GM03348 (cell line): ENCODE measurements at regions not wholly inside any gene's neighbourhood (a gene's known extent, or its start where the extent isn't known, plus 50 kb on each side); places are given as distances from the start of the nearest gene placed in this dataset.

Experiments used
- DNase-seq: peaks from one replicate; pipeline ENCODE4 v3.0.0; 2012; ENCODE audit warnings: low spot score

GRCh38 chr5:74424162-74424868, 216.2 kb downstream of the ENC1 start:
- DNase-seq = peak; percentile 34

DNA sequence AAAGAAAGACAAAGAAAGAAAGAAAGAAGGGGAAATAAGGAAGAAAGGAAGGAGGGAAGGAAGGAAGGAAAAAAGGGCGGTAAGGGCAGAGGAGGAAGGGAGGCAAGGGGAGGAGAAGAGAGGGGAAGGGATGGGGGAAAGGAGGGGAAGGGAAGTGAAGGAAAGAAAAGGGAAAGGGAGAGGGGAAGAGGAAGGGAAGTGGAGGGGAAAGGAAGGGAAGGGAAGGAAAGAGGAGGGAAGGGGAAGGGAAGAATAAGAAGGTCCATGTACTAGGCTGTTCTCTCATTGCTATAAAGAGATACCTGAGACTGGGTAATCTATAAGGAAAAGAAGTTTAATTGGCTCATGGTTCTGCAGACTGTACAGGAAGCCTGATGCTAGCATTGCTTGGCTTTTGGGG, 217.1 kb downstream of the ENC1 start:
- DNase-seq = no peak

DNA sequence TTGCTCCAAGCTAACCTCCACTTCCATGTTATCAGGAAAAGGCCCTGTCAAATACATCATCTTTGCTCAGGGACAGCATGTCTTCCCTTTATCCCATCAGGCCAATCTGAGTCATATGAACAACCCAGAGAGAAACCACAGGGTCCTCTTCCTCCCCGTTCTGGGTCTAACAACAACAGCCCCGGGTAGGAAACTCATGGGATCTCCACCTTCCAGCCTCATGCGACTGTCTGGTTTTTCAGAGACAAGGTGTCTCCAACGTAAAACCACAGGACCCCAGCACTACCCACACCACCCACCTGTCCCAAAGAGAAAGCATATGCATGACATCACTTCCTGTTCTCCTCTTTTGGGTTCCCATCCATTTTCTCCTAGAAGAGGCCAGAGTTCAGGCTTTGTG, 217.9 kb downstream of the ENC1 start:
- no peak for DNase-seq

GRCh38 chr5:74422030-74422429, 218.5 kb downstream of the ENC1 start:
- DNase-seq = no peak

DNA sequence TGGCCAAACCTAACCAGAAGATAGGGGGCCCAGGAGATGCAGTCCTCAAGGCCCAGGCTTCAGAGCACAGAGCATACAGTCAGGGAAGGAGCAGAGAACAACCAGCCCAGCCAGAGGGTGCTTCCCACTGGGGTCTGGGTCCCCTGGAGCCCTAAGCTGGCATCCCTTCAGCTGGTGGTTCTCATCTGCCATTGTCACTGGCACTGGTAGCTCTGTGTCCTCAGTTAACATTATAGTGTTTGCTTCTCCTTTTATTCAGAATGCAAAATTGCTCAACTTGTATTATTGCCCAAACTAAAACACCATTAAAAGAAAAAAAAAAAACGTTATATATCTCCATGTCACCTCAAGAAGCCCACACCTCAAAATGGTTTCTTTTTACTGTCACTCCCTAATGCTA, 219.2 kb downstream of the ENC1 start:
- DNase-seq = no peak

DNA sequence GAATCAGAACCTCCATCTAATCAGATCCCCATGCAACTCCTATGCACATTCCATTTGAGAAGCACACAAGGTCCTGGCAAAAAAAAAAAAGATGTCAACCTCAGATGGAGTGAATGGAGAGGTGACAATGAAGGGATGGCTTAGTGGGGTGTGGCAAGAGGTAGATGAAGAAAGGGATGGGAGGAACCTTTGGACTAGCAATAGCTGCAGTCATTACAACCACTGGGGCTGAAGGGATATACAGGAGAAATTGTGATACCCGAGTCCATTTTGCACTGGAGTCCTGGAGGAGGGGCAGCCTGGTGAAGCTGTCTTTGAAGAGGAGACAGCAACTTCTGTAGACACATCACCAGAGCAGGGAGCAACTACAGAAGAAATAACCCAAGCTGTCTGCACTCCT, 219.6 kb downstream of the ENC1 start:
- DNase-seq = no peak

DNA sequence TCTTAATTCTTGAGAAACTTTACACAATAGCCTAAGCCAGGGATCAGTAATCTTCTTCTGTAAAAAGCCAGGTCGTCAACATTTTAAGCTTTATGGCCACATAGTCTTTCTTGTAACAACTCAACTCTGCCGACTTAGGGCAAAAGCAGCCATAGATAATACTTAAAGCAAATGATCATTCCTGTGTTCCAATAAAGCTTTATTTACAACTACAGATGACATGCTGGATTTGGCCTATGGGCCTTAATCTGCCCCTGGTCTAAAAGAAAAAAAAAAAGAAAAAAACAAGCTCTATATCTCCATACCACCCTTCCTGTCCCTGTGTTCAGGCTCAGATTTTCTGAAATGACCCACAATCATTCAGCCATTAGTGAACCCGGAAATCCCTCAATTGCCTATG, 220.3 kb downstream of the ENC1 start:
- DNase-seq = no peak

GRCh38 chr5:74419468-74419867, 221.1 kb downstream of the ENC1 start:
- DNase-seq = no peak

DNA sequence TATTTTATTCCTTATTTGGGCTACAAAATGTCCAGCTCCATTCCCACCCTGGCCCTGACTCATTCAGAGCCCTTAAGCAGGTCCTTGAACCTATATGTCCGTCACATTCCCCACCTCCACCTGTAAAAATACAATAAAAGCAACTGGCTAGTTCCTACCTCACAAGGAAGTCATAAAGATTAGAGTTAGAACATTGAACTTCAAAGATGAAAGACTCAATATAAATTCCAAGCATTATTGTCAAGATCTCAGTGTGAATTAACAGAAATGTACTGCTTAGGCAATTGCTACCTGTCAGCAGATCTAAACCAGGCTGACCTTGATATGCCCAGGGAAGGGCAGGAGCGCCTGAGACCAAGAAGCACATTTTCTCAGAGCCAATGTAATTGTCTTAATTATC, 221.8 kb downstream of the ENC1 start:
- no peak for DNase-seq

DNA sequence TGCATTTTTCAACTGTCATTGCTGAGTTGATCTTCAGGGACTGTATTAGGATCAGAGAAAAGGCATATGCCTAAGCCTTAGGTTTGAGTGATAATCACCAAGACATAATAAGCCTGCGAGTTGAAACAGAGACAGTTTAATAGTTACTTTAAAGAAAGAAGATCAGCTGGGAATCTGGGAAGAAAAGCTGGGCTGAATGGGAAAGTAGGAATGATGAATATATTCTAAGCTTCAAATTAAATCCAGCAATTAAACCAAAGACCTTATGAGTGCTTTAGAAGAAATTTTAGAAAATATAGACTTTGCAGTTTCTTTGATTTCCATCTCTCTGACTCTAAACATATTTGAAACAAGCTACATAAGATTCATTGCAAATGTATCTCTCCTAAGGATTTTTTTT, 222.3 kb downstream of the ENC1 start:
- no peak for DNase-seq

DNA sequence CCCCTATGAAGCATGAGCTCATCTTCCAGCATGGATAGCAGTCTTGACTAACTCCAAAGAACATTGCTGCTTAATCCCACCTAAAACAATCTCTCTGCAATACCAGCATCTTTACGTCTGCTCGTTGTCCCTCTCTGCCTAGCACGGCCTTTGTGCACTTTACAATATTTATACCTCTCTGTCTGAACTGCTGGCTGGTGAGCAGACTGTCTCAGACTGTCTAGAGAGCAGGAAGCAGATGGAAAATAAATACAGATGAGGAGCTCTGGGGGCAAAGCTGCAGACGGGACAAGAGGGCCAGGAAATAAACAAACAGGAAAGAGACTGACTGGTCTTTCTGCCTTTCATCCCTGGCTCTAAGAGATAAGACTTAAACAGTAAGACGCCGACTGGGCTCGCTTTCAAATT, 224.8 kb downstream of the ENC1 start:
- DNase-seq = no peak

GRCh38 chr5:74414228-74414627, 226.3 kb downstream of the ENC1 start:
- DNase-seq = no peak

DNA sequence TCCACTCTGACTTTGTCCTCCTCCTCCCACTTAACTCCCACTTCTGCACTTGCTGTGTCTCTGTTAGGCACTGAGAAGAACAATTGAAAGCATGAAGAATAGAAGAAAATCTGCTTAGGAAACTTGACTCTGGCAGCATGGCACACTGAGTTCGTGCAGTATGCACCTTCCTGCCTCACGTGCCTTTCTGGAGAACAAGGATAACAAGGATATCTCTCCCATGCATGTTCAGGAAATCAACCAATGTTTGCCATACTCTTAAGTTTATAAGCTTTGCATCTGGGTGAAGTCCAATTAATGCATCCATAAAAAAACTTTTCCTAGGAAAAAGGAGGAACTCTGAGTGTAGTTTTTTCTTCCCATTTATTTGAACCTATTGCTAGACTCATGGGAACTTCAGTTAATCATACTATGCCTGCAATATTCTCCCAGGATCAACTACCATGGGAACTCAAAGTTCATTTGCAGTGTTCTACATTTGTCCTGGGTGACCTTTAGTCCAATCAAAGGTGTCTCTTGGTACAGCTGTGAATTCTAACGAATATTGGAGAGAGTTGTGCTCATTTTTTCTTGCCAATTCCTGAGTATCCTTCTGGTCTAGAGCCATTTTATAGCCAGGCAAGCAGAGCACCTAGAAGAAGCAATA, 227.0 kb downstream of the ENC1 start:
- DNase-seq = no peak

DNA sequence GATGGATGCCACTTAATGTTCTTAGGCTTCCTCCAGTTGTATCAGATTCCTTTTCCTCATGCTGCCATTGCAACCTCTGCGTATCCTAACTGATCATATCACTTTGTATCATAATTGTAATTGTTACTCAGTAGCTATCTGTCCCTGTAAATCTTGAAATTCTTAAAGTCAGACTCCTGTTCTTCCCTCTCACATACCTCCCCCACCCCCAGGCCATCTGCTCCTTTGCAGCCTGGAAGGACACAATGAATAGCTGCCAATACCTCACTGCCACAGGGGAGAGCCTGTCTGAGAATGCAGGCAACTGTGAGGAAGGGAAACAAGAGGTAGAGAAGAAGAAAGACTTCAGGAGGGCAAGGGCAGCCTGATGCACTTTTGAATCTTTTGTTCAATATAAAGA, 228.5 kb downstream of the ENC1 start:
- DNase-seq = no peak

DNA sequence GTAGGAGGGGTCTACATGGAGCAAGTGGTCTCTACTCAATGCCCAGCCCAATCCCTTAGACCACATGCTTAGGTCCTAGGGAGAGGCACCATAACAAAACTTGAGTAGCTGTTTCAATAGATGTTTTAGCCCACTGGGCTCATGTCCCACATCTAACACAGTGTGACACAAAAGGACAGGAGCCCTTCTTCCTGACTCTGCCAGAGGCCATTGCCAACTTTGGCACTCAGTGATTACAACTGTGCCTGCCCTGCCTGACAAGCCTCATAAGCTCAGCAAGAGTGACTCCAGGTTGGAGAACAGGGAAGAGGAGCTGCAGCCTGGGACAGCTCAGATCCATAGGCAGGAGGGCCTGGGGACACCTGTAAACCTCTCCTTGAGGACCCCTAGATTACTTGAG, 230.8 kb downstream of the ENC1 start:
- DNase-seq = no peak

GRCh38 chr5:74409166-74409706, 231.3 kb downstream of the ENC1 start:
- DNase-seq = no peak

DNA sequence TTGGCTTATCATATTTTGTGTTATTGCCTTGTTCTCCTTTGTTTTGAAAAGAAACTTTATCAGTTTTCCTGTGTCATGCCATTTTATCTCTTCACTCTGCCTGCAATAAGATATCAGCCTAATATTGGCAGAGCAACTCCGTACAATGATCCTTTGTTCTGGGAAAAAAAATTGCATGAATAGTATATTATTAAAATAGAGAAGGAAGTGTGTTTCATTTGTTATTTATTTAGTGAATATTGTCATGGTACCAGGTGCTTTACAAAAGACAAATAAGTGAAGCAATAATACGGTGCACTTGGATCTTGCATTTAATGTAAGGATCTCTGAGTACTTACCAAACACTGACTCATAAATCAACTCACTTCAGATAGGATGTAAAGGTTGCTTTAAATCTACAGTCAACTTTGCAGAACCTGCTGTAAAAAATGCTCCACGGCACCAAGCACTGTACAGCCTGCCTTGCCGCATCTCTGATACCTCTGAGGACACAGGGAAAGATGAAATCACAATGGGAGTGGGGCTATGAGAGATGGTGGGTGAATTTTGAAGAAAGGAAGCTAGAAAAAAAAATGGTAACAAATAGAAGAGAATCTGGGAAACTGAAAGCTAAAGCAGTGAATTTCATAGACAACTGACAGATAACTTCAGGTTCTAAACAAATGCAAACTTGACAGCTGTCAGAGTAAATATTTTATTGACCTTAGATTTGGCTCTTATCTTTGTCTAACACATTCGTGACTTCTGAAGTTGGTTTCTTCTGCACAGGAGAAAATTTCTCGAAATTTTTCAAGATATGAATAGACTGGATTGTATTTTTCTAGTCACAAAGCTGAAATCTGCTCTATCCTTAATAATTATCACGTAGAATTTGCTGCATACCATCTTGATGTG, 232.1 kb downstream of the ENC1 start:
- DNase-seq = no peak

GRCh38 chr5:74407701-74408100, 232.8 kb downstream of the ENC1 start:
- DNase-seq = no peak

DNA sequence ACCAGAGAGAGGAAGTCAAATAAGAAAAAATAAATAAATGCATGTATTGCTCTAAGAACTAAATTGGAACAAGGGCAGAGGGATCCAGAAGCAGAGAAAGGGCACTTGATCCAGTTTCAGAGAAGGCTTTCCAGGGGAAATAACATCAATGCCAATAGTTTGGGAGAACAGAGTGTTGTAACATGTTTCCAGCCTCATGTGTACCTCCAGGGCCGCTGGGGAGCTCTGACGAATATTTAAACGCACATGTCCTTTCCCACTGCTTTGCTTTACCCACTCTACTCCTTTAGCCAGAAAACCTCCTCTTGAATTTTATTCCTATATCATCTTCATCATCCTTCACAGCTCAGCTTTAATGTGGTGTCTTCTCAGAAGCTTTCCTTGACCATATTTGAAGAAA, 233.7 kb downstream of the ENC1 start:
- no peak for DNase-seq

GRCh38 chr5:74405593-74405992, 234.9 kb downstream of the ENC1 start:
- no peak for DNase-seq

GRCh38 chr5:74404574-74405508, 235.7 kb downstream of the ENC1 start:
- no peak for DNase-seq

DNA sequence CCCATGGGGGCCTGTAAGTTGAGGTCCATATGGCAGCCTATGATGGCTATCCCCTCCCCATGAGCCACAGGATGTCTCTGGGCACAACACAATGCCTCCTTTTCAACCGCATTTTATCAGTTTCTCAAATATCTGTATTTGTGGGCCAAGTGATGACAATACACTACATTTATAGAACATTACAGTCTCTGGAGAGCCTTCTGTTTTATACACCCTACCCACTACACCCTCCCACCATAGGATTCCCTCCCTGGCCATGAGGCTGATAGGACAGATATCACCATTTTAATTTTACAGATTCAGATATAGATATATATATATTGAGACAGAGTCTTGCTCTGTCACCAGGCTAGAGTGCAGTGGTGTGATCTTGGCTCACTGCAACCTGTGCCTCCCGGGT, 236.8 kb downstream of the ENC1 start:
- no peak for DNase-seq
